K562 (cell line): ENCODE measurements at regions not wholly inside any gene's neighbourhood (a gene's known extent, or its start where the extent isn't known, plus 50 kb on each side); places are given as distances from the start of the nearest gene placed in this dataset.

Experiments used
- ATAC-seq: fragments of 200-7000 bp; cut with Tn5 transposase; 3 replicates; pipeline ENCODE4 v1.9.1; 2020; ENCODE audit warnings: moderate library complexity
- BruUV-seq: library from RNA; stranded (reverse); fragments of 400-500 nt; replicated peaks from 2 replicates; lab custom pipeline; 2021; lab: Mats Ljungman, UMichigan
- CTCF ChIA-PET: fragments of 300-600 bp; formaldehyde crosslinking; extraction: SDS; loops from one replicate; lab custom pipeline; 2021; ENCODE audit warnings: low intra/inter-chr PET ratio; lab: Yijun Ruan, JAX
- POLR2A ChIA-PET: fragments of 300-600, 350-650 bp; sonication (Branson Sonifier 250); formaldehyde crosslinking; extraction: SDS; loops from one replicate; lab custom pipeline; 2021; ENCODE audit warnings: antibody characterized with exemption, inconsistent platforms; lab: Yijun Ruan, JAX
- DNase-seq, 4 experiments: peaks; one replicate each; pipeline versions ENCODE4 v3.0.0 to v3.0.0-alpha.2; 2011 to 2018; ENCODE audit warnings: low spot score in 3 of 4, mixed read lengths in 3 of 4; ENCODE audit errors: extremely low read depth in 1 of 4
- FAIRE-seq: peaks from 2 replicates; lab custom pipeline; 2011; peaks lifted over from hg19 to GRCh38; lab: Jason Lieb, UNC
- H2AFZ ChIP-seq: 2 replicates; pipeline ENCODE4 v1.6.0; 2011; ENCODE audit warnings: low read depth, low read length, control low read depth, inconsistent platforms
- H3K27ac ChIP-seq: fragments of 200-600 bp; 3 replicates; pipeline ENCODE4 v1.8.0; 2011; ENCODE audit warnings: low read depth, mild to moderate bottlenecking, control low read depth, inconsistent platforms, low read length, moderate library complexity, mixed read lengths; ENCODE audit errors: extremely low read depth
- H3K27me3 ChIP-seq, 2 experiments: fragments of 300-600 bp in 1 of 2; 2 replicates in 1 of 2; 3 replicates in 1 of 2; pipeline versions ENCODE4 v1.6.0 to v1.8.0; 2011; ENCODE audit warnings: inconsistent platforms in 2 of 2, low read length in 2 of 2, mild to moderate bottlenecking in 1 of 2, mixed read lengths in 1 of 2, moderate library complexity in 1 of 2; ENCODE audit not compliant: control insufficient read depth in 2 of 2, insufficient read depth in 2 of 2
- H3K36me3 ChIP-seq: fragments of 300-600 bp; 3 replicates; pipeline ENCODE4 v1.8.0; 2011; ENCODE audit warnings: mild to moderate bottlenecking, low read length, inconsistent platforms; ENCODE audit not compliant: control insufficient read depth, insufficient read depth
- H3K4me1 ChIP-seq, 2 experiments: fragments of 200-600 bp in 1 of 2; replicated peaks in 1 of 2; 2 replicates in 1 of 2; 3 replicates in 1 of 2; pipeline versions ENCODE4 v1.5.1 to v1.8.0; 2011; ENCODE audit warnings: inconsistent platforms in 2 of 2, low read length in 2 of 2, mild to moderate bottlenecking in 1 of 2, mixed read lengths in 1 of 2, moderate library complexity in 1 of 2; ENCODE audit not compliant: control insufficient read depth in 2 of 2, insufficient read depth in 2 of 2
- H3K4me2 ChIP-seq: 2 replicates; pipeline ENCODE4 v1.6.1; 2011; ENCODE audit warnings: low read length, control low read depth, inconsistent platforms, mixed read lengths; ENCODE audit not compliant: insufficient read depth
- H3K4me3 ChIP-seq: fragments of 200-600 bp; sonication (generic), shearing (Covaris generic); 2 replicates; pipeline ENCODE4 v1.5.1; 2016; ENCODE audit warnings: control low read depth, inconsistent platforms
- H3K79me2 ChIP-seq: fragments of 200-600 bp; 3 replicates; pipeline ENCODE4 v1.8.0; 2011; ENCODE audit warnings: low read length, inconsistent platforms; ENCODE audit not compliant: control insufficient read depth, insufficient read depth
- H3K9ac ChIP-seq, 2 experiments: 2 replicates each; pipeline versions ENCODE4 v1.6.0 to v1.6.1; 2011; ENCODE audit warnings: low read depth in 2 of 2, low read length in 2 of 2, control low read depth in 1 of 2, inconsistent platforms in 1 of 2, mild to moderate bottlenecking in 1 of 2, mixed read lengths in 1 of 2; ENCODE audit not compliant: insufficient read depth in 1 of 2
- H3K9me1 ChIP-seq: one replicate; pipeline ENCODE4 v1.6.0; 2011; ENCODE audit warnings: inconsistent platforms, mild to moderate bottlenecking, low read length, moderate library complexity; ENCODE audit not compliant: control insufficient read depth, insufficient read depth
- H3K9me3 ChIP-seq: replicated peaks from 2 replicates; pipeline ENCODE4 v1.5.1; 2011; ENCODE audit warnings: low read depth, low read length, inconsistent platforms; ENCODE audit not compliant: control insufficient read depth, insufficient read depth
- H4K20me1 ChIP-seq: replicated peaks from 2 replicates; pipeline ENCODE4 v1.6.1; 2011; ENCODE audit warnings: low read length, inconsistent platforms, mixed read lengths; ENCODE audit not compliant: control insufficient read depth, insufficient read depth
- ARHGAP35 ChIP-seq: fragments of 450-650 bp; IDR thresholded peaks from 2 replicates; pipeline ENCODE4 v1.6.1; 2018; ENCODE audit not compliant: partially characterized antibody
- CREM ChIP-seq: IDR thresholded peaks from 2 replicates; pipeline ENCODE4 v1.6.1; 2014; ENCODE audit warnings: antibody characterized with exemption, low read depth
- E2F5 ChIP-seq: sonication (generic); formaldehyde crosslinking; IDR thresholded peaks from 2 replicates; pipeline ENCODE4 v1.8.0; 2022; ENCODE audit warnings: mild to moderate bottlenecking, missing genetic modification reagents
- EHMT2 ChIP-seq: fragments of 450-650 bp; IDR thresholded peaks from 2 replicates; pipeline ENCODE4 v1.6.1; 2018; ENCODE audit warnings: antibody characterized with exemption
- GABPB1 ChIP-seq: sonication (generic); formaldehyde crosslinking; IDR thresholded peaks from 2 replicates; pipeline ENCODE4 v1.8.0; 2022; ENCODE audit warnings: mild to moderate bottlenecking, missing genetic modification reagents
- GTF2A2 ChIP-seq: IDR thresholded peaks from 2 replicates; pipeline ENCODE4 v1.6.1; 2016; ENCODE audit warnings: mild to moderate bottlenecking, missing genetic modification characterization, missing compliant biosample characterization
- IRF1 ChIP-seq: sonication (generic); formaldehyde crosslinking; IDR thresholded peaks from 2 replicates; pipeline ENCODE4 v1.8.0; 2022; ENCODE audit warnings: missing genetic modification reagents, mild to moderate bottlenecking, borderline replicate concordance
- MLX ChIP-seq, 2 experiments: fragments of 450-650 bp in 1 of 2; sonication (generic) in 1 of 2; formaldehyde crosslinking; conservative IDR thresholded peaks; 2 replicates each; pipeline versions ENCODE4 v1.4.0 to v1.8.1; 2020 to 2022; ENCODE audit warnings: mild to moderate bottlenecking in 1 of 2, missing genetic modification reagents in 1 of 2
- MTA2 ChIP-seq: fragments of 450-650 bp; IDR thresholded peaks from 2 replicates; pipeline ENCODE4 v1.6.1; 2016; ENCODE audit warnings: low read depth
- SREBF1 ChIP-seq: fragments of 150-350 bp; IDR thresholded peaks from 2 replicates; pipeline ENCODE4 v1.6.1; 2014; ENCODE audit warnings: antibody characterized with exemption, low read depth, low read length, borderline replicate concordance
- THRB ChIP-seq: fragments of 450-650 bp; formaldehyde crosslinking; conservative IDR thresholded peaks from 2 replicates; pipeline ENCODE4 v1.4.0; 2022; ENCODE audit warnings: mild to moderate bottlenecking, missing genetic modification characterization
- ZC3H8 ChIP-seq: fragments of 450-650 bp; IDR thresholded peaks from 2 replicates; pipeline ENCODE4 v1.6.1; 2017
- ZNF354B ChIP-seq: fragments of 250-450 bp; sonication (Bioruptor Pico); IDR thresholded peaks from 2 replicates; pipeline ENCODE4 v1.4.0; 2020
- ZNF512 ChIP-seq: IDR thresholded peaks from 2 replicates; pipeline ENCODE4 v1.6.1; 2016; ENCODE audit warnings: missing genetic modification characterization, missing compliant biosample characterization
- whole genome bisulfite sequencing: fragments of 100-300 bp; shearing (Covaris generic); methylation state at CpG from one replicate; pipeline ENCODE4 v1.1.6; 2016; ENCODE audit warnings: low coverage, mixed read lengths; ENCODE audit not compliant: insufficient coverage; ENCODE audit errors: missing lambda C conversion rate; 5-methylcytosine and 5-hydroxymethylcytosine counted together
- in situ Hi-C: fragments of 300-500 bp; cut with MboI; formaldehyde crosslinking; loops from 4 replicates; pipeline ENCODE4 v1.15.0; 2018; ENCODE audit warnings: inconsistent platforms, mixed read lengths
- intact Hi-C: fragments of 100-400 bp; cut with micrococcal nuclease; formaldehyde crosslinking; loops from 2 replicates; pipeline ENCODE4 v1.14.2; 2022

GRCh38 chr19:13634658-13635057 is 128.4 kb upstream of the CACNA1A start (continued):
- TF ChIP-seq GABPB1 (CRISPR knock-in tag) (no peak), MLX (CRISPR knock-in tag; conservative IDR thresholded peaks at IDR 0.05) (no peak), ZNF354B (CRISPR knock-in tag) (no peak), CREM (no peak), E2F5 (CRISPR knock-in tag) (no peak), GTF2A2 (tag) (no peak)

- no peak overlapping the region for H3K4me2 ChIP-seq
- WGBS: 0% methylated on average over 1 of the region's 1 CpG
Observed at GRCh38 chr19:13633522-13633922, 127.2 kb upstream of the CACNA1A start.

More at GRCh38 chr19:13633522-13633922, 127.2 kb upstream of the CACNA1A start:
- peak; percentile 93 for TF ChIP-seq ZNF512
- TF ChIP-seq ARHGAP35: peak; percentile 30
- TF ChIP-seq IRF1: no peak
- peak; percentile 6; the same call in 1 of the 2 replicates for TF ChIP-seq MTA2
- TF ChIP-seq THRB (CRISPR knock-in tag): peak; percentile 55; the same call in 1 of the 2 replicates
- TF ChIP-seq EHMT2: 0 out of 2 replicates have a peak, but pooled peaks have one; percentile 10
- no peak for TF ChIP-seq ZC3H8
- TF ChIP-seq SREBF1: no peak
- Histone ChIP-seq H3K4me3 (no peak overlapping the region), H3K27ac (no peak overlapping the region), H3K79me2 (no peaks in the 10 kb centered on the region), H3K9ac (no peak overlapping the region), H4K20me1 (no peaks in the 10 kb centered on the region), H3K27me3 (peaks cover 3 to 13% of the 10 kb centered on the region in 2 experiments; a peak in 4 of 5 replicates), H3K4me1 (no peaks in the 10 kb centered on the region), H3K36me3 (no peaks in the 10 kb centered on the region), H3K9me3 (no peaks in the 10 kb centered on the region), H3K9me1 (no peaks in the 10 kb centered on the region), H2AFZ (no peak overlapping the region)
- ChIA-PET CTCF (no interaction called here), POLR2A (no interaction called here)
- BruUV-seq: no TSS peak
- ATAC-seq (no peak), DNase-seq (no peak), FAIRE-seq (no peak)
- in situ Hi-C loops: no loop called here
- intact Hi-C loops: no loop called here
